ENCODE measurements at regions not wholly inside any gene's neighbourhood (a gene's known extent, or its start where the extent isn't known, plus 50 kb on each side); places are given as distances from the start of the nearest gene placed in this dataset.

- TF ChIP-seq CTCF (conservative IDR thresholded peaks at IDR 0.05; ENCODE audit: low read length) (no peak), EZH2phosphoT487 (IDR thresholded peaks at IDR 0.05; ENCODE audit: borderline replicate concordance) (no peak)
Observed at GRCh38 chr18:22658318-22658717, 240.6 kb upstream of the CTAGE1 start.
